H1 (cell line): ENCODE measurements at regions not wholly inside any gene's neighbourhood (a gene's known extent, or its start where the extent isn't known, plus 50 kb on each side); places are given as distances from the start of the nearest gene placed in this dataset.
A peak's percentile ranks its signal among the peaks of the same experiment; 100 is the strongest.
"Not testable (repeated sequence)": the region's sequence is repeated elsewhere in the genome, so short reads cannot be mapped to it uniquely, and the experiment has no call there.

Experiments used
- CTCF ChIA-PET: fragments of 300-600 bp; sonication (Branson Sonifier 250); formaldehyde crosslinking; loops from one replicate; lab custom pipeline; 2021; ENCODE audit not compliant: partially characterized antibody; lab: Charles Lee
- POLR2A ChIA-PET: fragments of 300-600 bp; sonication (Branson Sonifier 250); formaldehyde crosslinking; loops from one replicate; lab custom pipeline; 2021; ENCODE audit warnings: inconsistent platforms; ENCODE audit not compliant: partially characterized antibody; lab: Charles Lee
- DNase-seq, 2 experiments: peaks; one replicate each; pipeline versions ENCODE4 v3.0.0 to v3.0.0-alpha.2; 2010 to 2022; ENCODE audit warnings: low spot score in 2 of 2, low read depth in 1 of 2, mixed read lengths in 1 of 2
- FAIRE-seq: peaks from 2 replicates; lab custom pipeline; 2011; peaks lifted over from hg19 to GRCh38; lab: Jason Lieb, UNC
- H2AFZ ChIP-seq: 2 replicates; pipeline ENCODE4 v1.8.1; 2012; ENCODE audit warnings: low read length, inconsistent platforms
- H2AK5ac ChIP-seq: 2 replicates; pipeline ENCODE4 v1.6.1; 2013; ENCODE audit warnings: low read depth, low read length
- H2BK120ac ChIP-seq: replicated peaks from 2 replicates; pipeline ENCODE3; 2013; ENCODE audit warnings: low read depth, low read length, inconsistent platforms
- H2BK12ac ChIP-seq: 2 replicates; pipeline ENCODE4 v1.6.1; 2013; ENCODE audit warnings: low read depth, low read length
- H2BK15ac ChIP-seq: 2 replicates; pipeline ENCODE4 v1.6.1; 2013; ENCODE audit warnings: low read length
- H2BK20ac ChIP-seq: 2 replicates; pipeline ENCODE4 v1.6.1; 2013; ENCODE audit warnings: low read length
- H2BK5ac ChIP-seq: 2 replicates; pipeline ENCODE4 v1.6.1; 2013; ENCODE audit warnings: low read depth, low read length
- H3K14ac ChIP-seq: 2 replicates; pipeline ENCODE4 v1.6.1; 2013; ENCODE audit warnings: inconsistent platforms; ENCODE audit not compliant: insufficient read length
- H3K18ac ChIP-seq: 2 replicates; pipeline ENCODE4 v1.6.1; 2013; ENCODE audit warnings: low read length; ENCODE audit errors: extremely low read depth
- H3K23ac ChIP-seq: 2 replicates; pipeline ENCODE4 v1.6.1; 2013; ENCODE audit warnings: inconsistent platforms; ENCODE audit not compliant: insufficient read length
- H3K23me2 ChIP-seq: 2 replicates; pipeline ENCODE4 v1.6.1; 2013; ENCODE audit warnings: low read depth, low read length
- H3K27ac ChIP-seq: 2 replicates; pipeline ENCODE4 v1.6.1; 2011; ENCODE audit warnings: low read depth, low read length, inconsistent platforms
- H3K27me3 ChIP-seq, 4 experiments: replicated peaks in 1 of 4; 1 replicate in 1 of 4; 2 replicates in 3 of 4; pipeline versions ENCODE4 v1.6.1 to v1.8.1; 2011 to 2013; ENCODE audit warnings: low read length in 3 of 4, mild to moderate bottlenecking in 3 of 4, inconsistent platforms in 2 of 4, mixed read lengths in 2 of 4, moderate library complexity in 1 of 4; ENCODE audit not compliant: control insufficient read depth in 3 of 4, insufficient read depth in 3 of 4; ENCODE audit errors: extremely low read depth in 1 of 4
- H3K36me3 ChIP-seq, 4 experiments: 2 replicates each; pipeline versions ENCODE4 v1.6.1 to v1.8.1; 2011 to 2013; ENCODE audit warnings: mild to moderate bottlenecking in 4 of 4, low read length in 3 of 4, moderate library complexity in 2 of 4, control low read depth in 1 of 4, inconsistent platforms in 1 of 4; ENCODE audit not compliant: insufficient read depth in 4 of 4, control insufficient read depth in 2 of 4
- H3K4ac ChIP-seq: replicated peaks from 2 replicates; pipeline ENCODE3; 2013; ENCODE audit warnings: low read length, low read depth, mixed read lengths, inconsistent platforms; ENCODE audit not compliant: insufficient read length
- H3K4me1 ChIP-seq, 4 experiments: replicated peaks in 1 of 4; 1 replicate in 1 of 4; 2 replicates in 3 of 4; pipeline versions ENCODE4 v1.6.1 to v1.8.1; 2011 to 2013; ENCODE audit warnings: low read length in 3 of 4, inconsistent platforms in 2 of 4, mixed read lengths in 1 of 4; ENCODE audit not compliant: insufficient read depth in 4 of 4, control insufficient read depth in 3 of 4
- H3K4me2 ChIP-seq, 2 experiments: 2 replicates each; pipeline versions ENCODE4 v1.6.1 to v1.8.1; 2011 to 2013; ENCODE audit warnings: low read depth in 2 of 2, low read length in 2 of 2, control low read depth in 1 of 2, inconsistent platforms in 1 of 2, mild to moderate bottlenecking in 1 of 2; ENCODE audit not compliant: insufficient read depth in 1 of 2
- H3K4me3 ChIP-seq, 4 experiments: fragments of 200-600, 300-600 bp in 1 of 4; sonication (generic), shearing (Covaris generic), sonication (Bioruptor Twin) in 1 of 4; 2 replicates each; pipeline versions ENCODE4 v1.5.1 to v1.8.1; 2011 to 2016; ENCODE audit warnings: low read length in 4 of 4, low read depth in 3 of 4, control low read depth in 2 of 4, inconsistent platforms in 2 of 4, mild to moderate bottlenecking in 2 of 4, mixed read lengths in 1 of 4, moderate library complexity in 1 of 4; ENCODE audit not compliant: insufficient read depth in 2 of 4; ENCODE audit errors: extremely low read depth in 1 of 4
- H3K56ac ChIP-seq: replicated peaks from 2 replicates; pipeline ENCODE3; 2013; ENCODE audit warnings: low read depth, mild to moderate bottlenecking, mixed read lengths, low read length, inconsistent platforms; ENCODE audit not compliant: insufficient read length
- H3K79me1 ChIP-seq: 2 replicates; pipeline ENCODE4 v1.6.1; 2013; ENCODE audit warnings: low read depth, low read length, control low read depth
- H3K79me2 ChIP-seq, 2 experiments: 2 replicates each; pipeline versions ENCODE4 v1.6.1 to v1.8.1; 2012 to 2013; ENCODE audit warnings: low read length in 2 of 2, mild to moderate bottlenecking in 2 of 2, inconsistent platforms in 1 of 2; ENCODE audit not compliant: insufficient read depth in 2 of 2, control insufficient read depth in 1 of 2
- H3K9ac ChIP-seq, 4 experiments: replicated peaks in 1 of 4; 1 replicate in 1 of 4; 2 replicates in 3 of 4; pipeline versions ENCODE4 v1.6.1 to v1.8.1; 2011 to 2013; ENCODE audit warnings: low read depth in 3 of 4, low read length in 3 of 4, control low read depth in 2 of 4, mild to moderate bottlenecking in 2 of 4, moderate library complexity in 2 of 4, inconsistent platforms in 1 of 4; ENCODE audit errors: extremely low read depth in 1 of 4
- H3K9me3 ChIP-seq, 2 experiments: 2 replicates each; pipeline versions ENCODE4 v1.6.1 to v1.8.1; 2012 to 2013; ENCODE audit warnings: mild to moderate bottlenecking in 2 of 2, moderate library complexity in 2 of 2, control low read depth in 1 of 2, inconsistent platforms in 1 of 2, low read depth in 1 of 2, low read length in 1 of 2, mixed read lengths in 1 of 2; ENCODE audit not compliant: insufficient read depth in 2 of 2
- H4K20me1 ChIP-seq, 2 experiments: replicated peaks in 1 of 2; 2 replicates each; pipeline versions ENCODE3 to v1.8.1; 2011 to 2013; ENCODE audit warnings: inconsistent platforms in 2 of 2, low read length in 2 of 2, mild to moderate bottlenecking in 1 of 2; ENCODE audit not compliant: insufficient read depth in 2 of 2, control insufficient read depth in 1 of 2
- H4K5ac ChIP-seq: 2 replicates; pipeline ENCODE4 v1.6.1; 2013; ENCODE audit warnings: low read length, low read depth, mixed read lengths, inconsistent platforms; ENCODE audit not compliant: insufficient read length
- H4K8ac ChIP-seq: 2 replicates; pipeline ENCODE4 v1.8.0; 2013; ENCODE audit warnings: mild to moderate bottlenecking, moderate library complexity, low read length, inconsistent platforms; ENCODE audit not compliant: insufficient read depth; ENCODE audit errors: extremely low read depth
- H4K91ac ChIP-seq: replicated peaks from 2 replicates; pipeline ENCODE3; 2013; ENCODE audit warnings: low read length, mixed read lengths, inconsistent platforms; ENCODE audit not compliant: insufficient read length
- KDM1A ChIP-seq: fragments of 200-600, 300-600 bp; sonication (generic); IDR thresholded peaks from 2 replicates; pipeline ENCODE4 v1.7.1; 2016; ENCODE audit warnings: mild to moderate bottlenecking, low read length, borderline replicate concordance

GRCh38 chr3:3999340-3999739 lies 200.1 kb downstream of the LRRN1 start:
- DNase-seq, H3K79me1 ChIP-seq, H4K5ac ChIP-seq, H3K36me3 ChIP-seq, H2BK12ac ChIP-seq, H3K56ac ChIP-seq, H3K79me2 ChIP-seq, H4K20me1 ChIP-seq, H2BK5ac ChIP-seq, H3K14ac ChIP-seq, H3K4ac ChIP-seq, H2BK20ac ChIP-seq, H3K4me2 ChIP-seq, H3K23ac ChIP-seq, H2BK120ac ChIP-seq, H4K8ac ChIP-seq, H2AFZ ChIP-seq, H4K91ac ChIP-seq, H3K9ac ChIP-seq, H2BK15ac ChIP-seq, H3K27me3 ChIP-seq, H3K4me3 ChIP-seq, H3K23me2 ChIP-seq, H2AK5ac ChIP-seq, POLR2A ChIA-PET, H3K4me1 ChIP-seq, H3K27ac ChIP-seq, H3K9me3 ChIP-seq, FAIRE-seq, H3K18ac ChIP-seq: not testable (repeated sequence)
- CTCF ChIA-PET: interaction anchor here (0.7 to 2.5 kb wide), 8 partner anchors 10 to 799 kb away, joined by 3 to 20 read pairs (median 3); no protein-coding TSS in a partner anchor
- 0 out of 2 replicates have a peak, but pooled peaks have one; percentile 31 for TF ChIP-seq KDM1A
